ENCODE measurements at regions not wholly inside any gene's neighbourhood (a gene's known extent, or its start where the extent isn't known, plus 50 kb on each side); places are given as distances from the start of the nearest gene placed in this dataset.

DNA sequence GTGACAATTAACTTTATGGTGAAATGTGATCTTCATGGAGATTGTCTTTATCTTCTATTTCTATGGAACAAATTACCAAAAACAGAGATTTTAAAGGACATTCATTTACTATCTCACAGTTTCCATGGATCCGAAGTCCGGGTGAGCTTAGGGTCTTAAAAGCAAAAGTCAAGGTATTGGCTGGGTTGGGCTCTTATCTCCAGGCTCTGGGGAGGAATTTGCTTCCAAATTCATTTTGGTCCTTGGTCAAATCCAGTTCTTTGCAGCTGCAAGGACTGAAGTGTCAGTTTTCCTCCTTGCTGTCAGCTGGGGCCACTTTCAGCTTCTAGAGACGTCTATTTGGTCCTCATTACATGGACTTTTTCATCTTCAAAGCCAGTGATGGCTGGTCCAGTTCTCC, 395.8 kb upstream of the MAF start:
- TF ChIP-seq POLR2A (IDR thresholded peaks at IDR 0.05; ENCODE audit: low read depth, low read length) = no peak
- TF ChIP-seq PAX5 (IDR thresholded peaks at IDR 0.05; ENCODE audit: insufficient read depth, low read length, severe bottlenecking) = no peak
- no peak for TF ChIP-seq SPI1 (IDR thresholded peaks at IDR 0.05; ENCODE audit: low read depth, low read length)
- no peak for TF ChIP-seq TAF1 (IDR thresholded peaks at IDR 0.05; ENCODE audit: low read depth, low read length)
- TF ChIP-seq POLR2AphosphoS5 (IDR thresholded peaks at IDR 0.05; ENCODE audit: low read depth, low read length) = no peak
